ENCODE measurements at regions not wholly inside any gene's neighbourhood (a gene's known extent, or its start where the extent isn't known, plus 50 kb on each side); places are given as distances from the start of the nearest gene placed in this dataset.

- TF ChIP-seq EP300 (IDR thresholded peaks at IDR 0.05) = no peak
- TF ChIP-seq CTCF (IDR thresholded peaks at IDR 0.05) = no peak
Measured at GRCh38 chr6:95404777-95405176, 172.6 kb upstream of the MANEA start.

Data from ovary (tissue), 3 donors.